ENCODE measurements at regions not wholly inside any gene's neighbourhood (a gene's known extent, or its start where the extent isn't known, plus 50 kb on each side); places are given as distances from the start of the nearest gene placed in this dataset.
"Not testable (repeated sequence)": the region's sequence is repeated elsewhere in the genome, so short reads cannot be mapped to it uniquely, and the experiment has no call there.

GRCh38 chr12:131473741-131474709, 236.9 kb upstream of the SFSWAP start:
- no peak for DNase-seq (ENCODE audit: low read depth in 2 of 2)

GRCh38 chr12:131475012-131475411, 235.9 kb upstream of the SFSWAP start:
- not testable (repeated sequence) for DNase-seq (ENCODE audit: low read depth in 2 of 2)

DNA sequence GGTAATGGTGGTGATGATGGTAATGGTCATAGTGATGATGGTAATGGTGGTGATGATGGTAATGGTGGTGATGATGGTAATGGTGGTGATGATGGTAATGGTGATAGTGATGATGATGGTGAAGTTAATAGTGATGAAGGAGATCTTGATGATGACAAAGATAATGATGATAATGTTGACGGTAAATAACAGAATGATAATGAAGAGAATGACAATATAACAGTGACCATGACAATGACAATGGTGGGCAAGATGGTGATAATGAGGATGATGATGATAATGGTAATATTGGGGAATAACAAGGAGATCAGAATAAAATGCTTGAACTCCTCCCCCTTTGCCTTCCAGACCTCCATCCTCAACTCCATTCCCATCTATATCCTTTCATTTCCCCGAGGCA, 233.3 kb upstream of the SFSWAP start:
- no peak for DNase-seq (ENCODE audit: low read depth in 2 of 2)

DNA sequence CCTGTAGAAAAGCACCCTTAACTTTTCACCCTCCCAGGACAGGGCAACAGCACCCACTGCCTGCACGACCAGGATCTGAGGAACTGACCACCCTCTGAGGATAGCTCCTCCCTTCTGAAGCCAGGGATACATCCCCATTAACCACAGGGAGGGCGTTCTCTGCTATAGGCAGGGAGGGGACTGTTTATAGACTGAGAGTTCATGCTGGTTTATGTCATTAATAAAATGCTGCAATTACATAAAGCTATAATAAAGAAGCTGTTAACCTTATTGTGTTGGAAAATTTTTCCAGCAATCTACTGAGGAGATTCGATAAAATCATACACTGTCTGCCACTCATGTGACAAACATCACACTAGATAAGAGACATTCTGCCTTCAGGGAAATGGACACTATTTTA, 232.4 kb upstream of the SFSWAP start:
- no peak for DNase-seq (ENCODE audit: low read depth in 2 of 2)

DNA sequence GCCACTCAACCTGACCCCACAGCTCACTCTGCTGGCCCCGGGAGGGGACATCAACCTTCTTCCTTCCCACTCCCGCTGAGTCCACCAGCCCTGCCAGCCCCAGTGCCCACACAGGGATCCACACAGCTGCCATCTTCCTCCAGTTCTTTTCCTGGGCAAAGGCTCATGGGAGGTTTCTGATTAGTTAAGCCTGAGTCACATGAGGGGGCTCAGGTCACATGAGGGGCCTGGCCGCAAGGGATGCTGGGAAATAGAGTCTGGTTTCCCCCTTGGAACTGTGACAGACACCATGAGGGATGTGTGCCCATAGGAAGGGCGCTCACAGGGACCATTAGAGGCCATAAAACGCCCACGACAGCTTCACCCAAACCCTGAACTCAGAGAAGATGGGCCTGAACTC, 228.7 kb upstream of the SFSWAP start:
- no peak for DNase-seq (ENCODE audit: low read depth in 2 of 2)

DNA sequence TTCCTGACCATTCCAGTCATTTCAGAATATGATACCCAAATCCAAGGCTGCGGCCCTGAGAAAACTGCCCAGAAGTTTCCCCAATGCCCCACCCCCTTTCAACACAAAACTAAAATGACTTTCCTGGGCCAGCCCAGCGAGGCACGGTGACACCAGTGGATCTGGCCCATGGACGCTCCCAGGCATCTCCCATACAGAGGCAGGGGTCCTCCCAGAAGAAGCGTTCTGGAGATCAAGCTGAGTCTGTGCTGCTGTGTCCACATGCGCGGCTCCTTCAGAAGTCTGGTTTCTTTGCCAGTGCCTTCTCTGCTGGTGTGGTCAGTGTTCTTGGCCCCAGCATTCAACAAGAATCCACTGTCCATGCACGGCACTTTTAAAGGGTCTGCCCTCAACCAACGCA, 228.2 kb upstream of the SFSWAP start:
- no peak for DNase-seq (ENCODE audit: low read depth in 2 of 2)

- no peak for DNase-seq (ENCODE audit: low read depth in 2 of 2)
Measured at GRCh38 chr12:131486451-131487230, 224.2 kb upstream of the SFSWAP start.

- DNase-seq (ENCODE audit: low read depth in 2 of 2), result no peak
Measured at GRCh38 chr12:131487388-131488124, 223.3 kb upstream of the SFSWAP start.

GRCh38 chr12:131489718-131490117, 221.2 kb upstream of the SFSWAP start:
- DNase-seq (ENCODE audit: low read depth in 2 of 2), result no peak

DNA sequence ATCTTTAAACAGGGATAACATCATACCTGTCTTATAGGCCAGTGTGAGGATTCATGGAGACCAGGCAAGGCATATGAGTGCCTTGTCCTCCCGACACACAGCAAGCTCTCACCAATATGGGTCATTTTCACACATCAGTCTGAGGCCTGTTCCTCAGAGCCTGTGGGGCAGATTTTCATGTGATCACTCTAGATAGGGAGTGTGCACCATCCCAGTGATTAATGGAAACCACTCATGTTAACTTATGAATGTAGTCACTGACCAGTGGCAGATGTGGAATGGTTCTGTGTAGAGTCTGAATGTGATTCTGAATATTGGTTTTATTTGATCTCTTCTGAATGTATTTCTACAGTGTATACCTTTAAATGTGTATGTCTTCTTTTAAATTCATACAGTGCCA, 219.7 kb upstream of the SFSWAP start:
- DNase-seq (ENCODE audit: low read depth in 2 of 2), result no peak

GRCh38 chr12:131491916-131492490, 218.9 kb upstream of the SFSWAP start:
- DNase-seq (ENCODE audit: low read depth in 2 of 2), result no peak

- no peak for DNase-seq (ENCODE audit: low read depth in 2 of 2)
Measured at GRCh38 chr12:131493068-131493826, 217.6 kb upstream of the SFSWAP start.

DNA sequence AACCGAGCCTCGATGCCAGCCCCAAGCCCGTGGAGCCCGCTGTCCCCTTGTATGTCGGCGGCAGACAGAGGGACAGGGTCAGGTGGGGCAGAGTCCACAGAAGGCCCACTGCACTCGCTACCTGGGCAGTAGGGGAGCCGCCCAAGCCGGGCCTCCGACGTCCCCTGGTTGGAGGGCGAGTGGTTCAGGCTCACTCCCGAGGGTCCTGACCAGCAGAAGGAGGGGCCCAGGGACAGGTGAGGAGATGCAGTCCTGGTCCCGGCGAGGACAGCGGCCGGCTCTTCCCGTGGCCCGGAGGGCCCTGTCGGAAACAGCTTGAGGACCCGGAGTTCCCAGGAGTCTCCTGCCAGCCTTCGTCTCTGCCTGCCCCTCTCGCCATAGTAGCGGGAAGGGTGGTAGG, 216.7 kb upstream of the SFSWAP start:
- DNase-seq (ENCODE audit: low read depth in 2 of 2), result no peak

- no peak for DNase-seq (ENCODE audit: low read depth in 2 of 2)
Measured at GRCh38 chr12:131494741-131495524, 216.0 kb upstream of the SFSWAP start.

DNA sequence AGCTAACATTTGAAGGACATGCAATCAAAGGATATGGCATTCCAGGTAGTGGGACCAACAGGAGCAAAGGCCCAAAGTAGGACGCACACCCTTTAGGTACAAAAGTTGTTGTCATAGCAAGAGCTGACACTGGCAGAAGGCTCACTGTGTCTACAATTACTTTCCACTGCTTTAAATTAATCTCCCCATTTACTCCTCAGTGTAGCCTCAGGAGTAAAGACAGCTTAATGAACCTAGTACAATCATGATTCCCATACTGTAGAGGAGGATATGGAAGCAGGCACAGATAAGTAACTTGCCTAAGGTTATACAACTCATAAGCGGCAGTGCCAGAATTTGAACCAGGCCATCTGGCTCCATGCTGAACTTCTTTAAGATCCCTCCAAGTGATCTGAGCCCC, 212.9 kb upstream of the SFSWAP start:
- DNase-seq (ENCODE audit: low read depth in 2 of 2), result no peak

DNA sequence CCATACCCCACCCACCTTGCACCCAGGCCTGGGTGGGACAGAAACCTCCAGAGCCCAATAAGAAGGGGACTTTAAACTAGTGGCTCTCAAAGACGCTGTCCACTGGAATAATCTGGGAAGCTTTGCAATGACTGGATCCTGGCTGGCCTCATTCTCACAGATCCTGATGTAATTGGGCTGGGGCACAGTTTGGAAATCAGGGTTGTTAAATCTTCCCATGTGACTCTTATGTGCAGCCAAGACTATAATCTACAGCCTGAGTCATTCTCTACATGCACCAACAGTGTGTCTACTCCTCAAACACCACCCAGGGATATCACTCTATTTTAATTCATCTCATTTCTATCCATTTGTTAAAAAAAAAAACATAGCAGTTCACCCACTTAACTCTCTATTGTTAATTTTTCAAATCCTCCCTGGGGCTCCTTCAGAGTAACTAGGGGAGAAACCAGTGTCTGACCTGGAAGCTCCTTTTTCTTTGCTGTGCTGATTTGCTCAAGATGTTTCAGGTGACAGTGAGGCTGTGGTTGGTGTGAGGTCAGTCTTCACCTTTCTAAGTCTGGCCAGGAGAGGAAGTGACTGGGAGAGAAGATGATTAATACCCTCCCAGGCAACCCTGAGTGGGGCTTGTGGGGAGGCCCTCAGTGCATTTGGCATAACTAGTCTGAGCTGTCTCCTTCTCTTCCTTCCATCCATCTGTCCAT, 211.6 kb upstream of the SFSWAP start:
- DNase-seq (ENCODE audit: low read depth in 2 of 2), result no peak

DNA sequence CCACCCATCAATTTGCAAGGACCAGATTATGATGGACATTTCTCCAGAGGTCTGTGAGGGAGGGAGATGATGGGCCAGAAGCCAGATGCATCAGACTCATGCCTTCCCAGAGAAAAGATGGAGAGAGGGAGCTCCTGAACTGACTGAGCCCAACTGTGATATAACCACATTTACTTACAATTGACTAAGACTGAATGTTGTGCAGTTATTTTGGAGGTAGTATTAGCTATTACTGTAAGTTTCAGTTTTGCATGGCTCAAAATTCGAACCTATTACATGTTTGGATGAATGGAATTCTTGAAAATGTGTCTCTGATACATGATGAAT, 211.1 kb upstream of the SFSWAP start:
- DNase-seq (ENCODE audit: low read depth in 2 of 2), result no peak

DNA sequence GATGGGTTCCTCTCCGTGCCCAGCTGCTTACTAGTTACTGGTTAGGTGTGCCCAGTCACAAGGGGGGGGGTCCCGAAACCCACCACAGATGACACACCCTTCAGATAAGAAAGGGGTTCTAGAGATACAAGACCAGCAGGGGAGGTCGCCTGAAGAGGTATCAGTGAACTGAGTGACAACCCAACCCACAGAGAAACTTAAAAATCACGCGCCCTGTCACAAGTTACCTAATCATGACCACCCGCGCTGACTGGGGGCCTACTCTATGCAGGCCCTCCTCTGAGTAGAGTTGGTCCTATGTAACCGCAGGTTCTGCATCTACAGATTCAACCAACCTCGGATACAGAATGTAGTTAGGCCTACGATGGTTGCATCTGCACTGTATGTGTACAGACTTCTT, 210.3 kb upstream of the SFSWAP start:
- DNase-seq (ENCODE audit: low read depth in 2 of 2), result no peak

DNA sequence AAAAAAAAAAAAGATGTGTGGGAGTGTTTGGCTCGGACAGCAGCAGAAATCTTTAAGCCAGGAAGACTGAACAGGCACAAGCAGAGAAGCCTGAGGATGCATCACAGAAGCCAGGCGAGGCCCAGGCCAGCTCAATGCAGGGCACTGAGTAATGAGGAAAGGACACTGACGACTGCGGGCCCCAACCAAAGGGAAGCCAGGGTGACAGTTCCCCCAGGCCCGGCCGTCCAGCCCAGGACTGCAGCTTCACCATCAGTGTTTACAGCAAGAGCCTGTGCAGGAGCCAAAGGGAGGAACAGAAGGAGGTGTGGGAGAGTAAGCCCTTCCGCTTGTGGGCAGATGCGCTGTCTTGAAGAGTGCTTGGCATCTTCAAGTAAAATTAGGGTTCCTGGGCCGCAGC, 205.3 kb upstream of the SFSWAP start:
- DNase-seq (ENCODE audit: low read depth in 2 of 2), result no peak

- DNase-seq (ENCODE audit: low read depth in 2 of 2), result no peak
Measured at GRCh38 chr12:131506426-131506825, 204.5 kb upstream of the SFSWAP start.
